CD8-positive, alpha-beta memory T cell (primary cell): ENCODE measurements at regions not wholly inside any gene's neighbourhood (a gene's known extent, or its start where the extent isn't known, plus 50 kb on each side); places are given as distances from the start of the nearest gene placed in this dataset.

Experiments
- CTCF ChIA-PET: fragments of 350-600 bp; sonication (Branson Sonifier 250); formaldehyde crosslinking; loops from one replicate; lab custom pipeline; 2021; ENCODE audit warnings: antibody characterized with exemption; lab: Charles Lee
- POLR2A ChIA-PET: fragments of 350-600 bp; sonication (Branson Sonifier 250); formaldehyde crosslinking; loops from one replicate; lab custom pipeline; 2021; ENCODE audit warnings: antibody characterized with exemption; lab: Charles Lee
- DNase-seq, 5 donors: peaks; one replicate each; pipeline versions ENCODE4 v3.0.0 to v3.0.0-alpha.2; 2020 to 2022; ENCODE audit warnings: mixed read lengths in 1 of 5
- H3K27ac ChIP-seq: one replicate; pipeline ENCODE4 v1.7.0; 2013; ENCODE audit warnings: low read depth, mild to moderate bottlenecking, low read length, moderate library complexity
- H3K27me3 ChIP-seq: 2 replicates; pipeline ENCODE4 v1.7.0; 2013; ENCODE audit warnings: low read length, mild to moderate bottlenecking; ENCODE audit not compliant: insufficient read depth, poor library complexity, severe bottlenecking
- H3K36me3 ChIP-seq: 2 replicates; pipeline ENCODE4 v1.7.0; 2013; ENCODE audit warnings: mild to moderate bottlenecking, low read length, moderate library complexity; ENCODE audit not compliant: insufficient read depth
- H3K4me1 ChIP-seq: 2 replicates; pipeline ENCODE4 v1.7.0; 2013; ENCODE audit warnings: mild to moderate bottlenecking, low read length, moderate library complexity; ENCODE audit not compliant: insufficient read depth
- H3K4me3 ChIP-seq: 2 replicates; pipeline ENCODE4 v1.7.0; 2013; ENCODE audit warnings: mild to moderate bottlenecking, low read length
- H3K9me3 ChIP-seq: 2 replicates; pipeline ENCODE4 v1.7.0; 2013; ENCODE audit warnings: mild to moderate bottlenecking, low read length
- H3K27ac Mint-ChIP-seq, 8 donors: one replicate each; pipeline ENCODE4 v1.8.0; 2020 to 2021; ENCODE audit warnings: mixed read lengths in 8 of 8, mild to moderate bottlenecking in 6 of 8, inconsistent platforms in 3 of 8, moderate library complexity in 3 of 8
- H3K27me3 Mint-ChIP-seq, 2 donors: one replicate each; pipeline ENCODE4 v1.8.0; 2020 to 2021; ENCODE audit warnings: mixed read lengths in 2 of 2, mild to moderate bottlenecking in 1 of 2, moderate library complexity in 1 of 2
- H3K36me3 Mint-ChIP-seq, 3 donors: one replicate each; pipeline ENCODE4 v1.8.0; 2020 to 2021; ENCODE audit warnings: mixed read lengths in 3 of 3, inconsistent platforms in 1 of 3, mild to moderate bottlenecking in 1 of 3
- H3K4me1 Mint-ChIP-seq, 3 donors: one replicate each; pipeline ENCODE4 v1.8.0; 2020 to 2021; ENCODE audit warnings: mixed read lengths in 3 of 3, inconsistent platforms in 1 of 3, mild to moderate bottlenecking in 1 of 3
- H3K4me3 Mint-ChIP-seq, 7 donors: one replicate each; pipeline ENCODE4 v1.8.0; 2020 to 2021; ENCODE audit warnings: mixed read lengths in 7 of 7, mild to moderate bottlenecking in 6 of 7, moderate library complexity in 4 of 7, inconsistent platforms in 2 of 7
- H3K9me3 Mint-ChIP-seq, 5 donors: one replicate each; pipeline ENCODE4 v1.8.0; 2020 to 2022; ENCODE audit warnings: mixed read lengths in 5 of 5, mild to moderate bottlenecking in 3 of 5, moderate library complexity in 2 of 5, inconsistent platforms in 1 of 5

- no peak for DNase-seq
- no peak overlapping the region for H3K27ac ChIP-seq
- peaks cover 0 to 2% of the 10 kb centered on the region in 2 donors for H3K27me3 Mint-ChIP-seq
- H3K27ac Mint-ChIP-seq = no peak overlapping the region
- H3K4me3 ChIP-seq = no peak overlapping the region
- H3K36me3 Mint-ChIP-seq = no peaks in the 10 kb centered on the region
- H3K4me1 Mint-ChIP-seq = no peaks in the 10 kb centered on the region
- ChIA-PET POLR2A (no interaction called here), CTCF (no interaction called here)
- no peaks in the 10 kb centered on the region for H3K27me3 ChIP-seq
- no peaks in the 10 kb centered on the region for H3K36me3 ChIP-seq
- no peak overlapping the region for H3K4me3 Mint-ChIP-seq
- no peaks in the 10 kb centered on the region for H3K9me3 ChIP-seq
- peaks cover 0 to 2% (median 0%) of the 10 kb centered on the region in 5 donors for H3K9me3 Mint-ChIP-seq
- no peaks in the 10 kb centered on the region for H3K4me1 ChIP-seq
Measured at GRCh38 chr15:29596266-29596665, 226.0 kb downstream of the TJP1 start.

GRCh38 chr15:29593629-29594028 lies 228.6 kb downstream of the TJP1 start:
- H3K36me3 Mint-ChIP-seq = no peaks in the 10 kb centered on the region
- Histone ChIP-seq H3K4me3 (no peak overlapping the region), H3K9me3 (no peaks in the 10 kb centered on the region), H3K27me3 (no peaks in the 10 kb centered on the region), H3K36me3 (no peaks in the 10 kb centered on the region), H3K4me1 (no peaks in the 10 kb centered on the region), H3K27ac (no peak overlapping the region)
- no peak overlapping the region for H3K4me3 Mint-ChIP-seq
- ChIA-PET POLR2A (no interaction called here), CTCF (no interaction called here)
- H3K9me3 Mint-ChIP-seq = peaks cover 0 to 2% (median 0%) of the 10 kb centered on the region in 5 donors
- H3K27ac Mint-ChIP-seq = no peak overlapping the region
- H3K27me3 Mint-ChIP-seq = peaks cover 0 to 2% of the 10 kb centered on the region in 2 donors
- H3K4me1 Mint-ChIP-seq = no peaks in the 10 kb centered on the region
- DNase-seq = no peak

- Histone ChIP-seq H3K4me3 (no peak overlapping the region), H3K9me3 (no peaks in the 10 kb centered on the region), H3K27me3 (no peaks in the 10 kb centered on the region), H3K27ac (no peak overlapping the region), H3K36me3 (no peaks in the 10 kb centered on the region), H3K4me1 (no peaks in the 10 kb centered on the region)
- POLR2A ChIA-PET = no interaction called here
- Mint-ChIP-seq H3K4me1 (no peaks in the 10 kb centered on the region), H3K27ac (no peak overlapping the region), H3K27me3 (peaks cover 0 to 2% of the 10 kb centered on the region in 2 donors), H3K36me3 (no peaks in the 10 kb centered on the region), H3K4me3 (no peak overlapping the region), H3K9me3 (peaks cover 0 to 2% (median 0%) of the 10 kb centered on the region in 5 donors)
- DNase-seq = no peak
- CTCF ChIA-PET = no interaction called here
Measured at GRCh38 chr15:29593111-29593510, 229.2 kb downstream of the TJP1 start.

GRCh38 chr15:29590701-29591100 lies 231.6 kb downstream of the TJP1 start:
- Mint-ChIP-seq H3K4me3 (no peak overlapping the region), H3K27ac (no peak overlapping the region), H3K27me3 (no peaks in the 10 kb centered on the region), H3K4me1 (no peaks in the 10 kb centered on the region), H3K36me3 (no peaks in the 10 kb centered on the region), H3K9me3 (peaks cover 0 to 6% (median 0%) of the 10 kb centered on the region in 5 donors)
- Histone ChIP-seq H3K27me3 (no peaks in the 10 kb centered on the region), H3K27ac (no peak overlapping the region), H3K4me1 (no peaks in the 10 kb centered on the region), H3K36me3 (no peaks in the 10 kb centered on the region), H3K4me3 (no peak overlapping the region), H3K9me3 (no peaks in the 10 kb centered on the region)
- CTCF ChIA-PET = no interaction called here
- DNase-seq = no peak
- POLR2A ChIA-PET = no interaction called here

GRCh38 chr15:29589975-29590374 lies 232.3 kb downstream of the TJP1 start:
- CTCF ChIA-PET = no interaction called here
- no peaks in the 10 kb centered on the region for H3K36me3 ChIP-seq
- H3K27me3 Mint-ChIP-seq = peaks cover 0 to 3% of the 10 kb centered on the region in 2 donors
- no peak overlapping the region for H3K27ac Mint-ChIP-seq
- no peaks in the 10 kb centered on the region for H3K36me3 Mint-ChIP-seq
- H3K4me3 ChIP-seq = no peak overlapping the region
- no peak overlapping the region for H3K27ac ChIP-seq
- POLR2A ChIA-PET = no interaction called here
- DNase-seq = no peak
- no peak overlapping the region for H3K4me3 Mint-ChIP-seq
- H3K27me3 ChIP-seq = no peaks in the 10 kb centered on the region
- peaks cover 0 to 6% (median 0%) of the 10 kb centered on the region in 5 donors for H3K9me3 Mint-ChIP-seq
- no peaks in the 10 kb centered on the region for H3K4me1 Mint-ChIP-seq
- H3K4me1 ChIP-seq = no peaks in the 10 kb centered on the region
- no peaks in the 10 kb centered on the region for H3K9me3 ChIP-seq

- Mint-ChIP-seq H3K9me3 (peaks cover 0 to 6% (median 3%) of the 10 kb centered on the region in 5 donors), H3K4me1 (no peaks in the 10 kb centered on the region), H3K27me3 (peaks cover 0 to 3% of the 10 kb centered on the region in 2 donors), H3K36me3 (no peaks in the 10 kb centered on the region), H3K27ac (no peak overlapping the region), H3K4me3 (no peak overlapping the region)
- no peak for DNase-seq
- ChIA-PET CTCF (no interaction called here), POLR2A (no interaction called here)
- Histone ChIP-seq H3K4me1 (no peaks in the 10 kb centered on the region), H3K36me3 (no peaks in the 10 kb centered on the region), H3K27ac (no peak overlapping the region), H3K9me3 (no peaks in the 10 kb centered on the region), H3K4me3 (no peak overlapping the region), H3K27me3 (no peaks in the 10 kb centered on the region)
Measured at GRCh38 chr15:29589416-29589815, 232.9 kb downstream of the TJP1 start.

- no peaks in the 10 kb centered on the region for H3K9me3 ChIP-seq
- H3K27ac Mint-ChIP-seq = no peak overlapping the region
- H3K4me3 Mint-ChIP-seq = no peak overlapping the region
- H3K36me3 ChIP-seq = no peaks in the 10 kb centered on the region
- no peaks in the 10 kb centered on the region for H3K4me1 ChIP-seq
- H3K27me3 Mint-ChIP-seq = peaks cover 30 to 57% of the 10 kb centered on the region in 2 donors
- no peak for DNase-seq
- CTCF ChIA-PET = no interaction called here
- no peak overlapping the region for H3K27ac ChIP-seq
- no peak overlapping the region for H3K4me3 ChIP-seq
- peaks cover 2 to 12% (median 8%) of the 10 kb centered on the region in 3 donors for H3K4me1 Mint-ChIP-seq
- H3K36me3 Mint-ChIP-seq = no peaks in the 10 kb centered on the region
- peaks cover 0 to 17% (median 5%) of the 10 kb centered on the region in 5 donors for H3K9me3 Mint-ChIP-seq
- no peaks in the 10 kb centered on the region for H3K27me3 ChIP-seq
- POLR2A ChIA-PET = no interaction called here
Measured at GRCh38 chr15:29573197-29573838, 248.9 kb downstream of the TJP1 start.

- peaks cover 2 to 12% (median 8%) of the 10 kb centered on the region in 3 donors for H3K4me1 Mint-ChIP-seq
- Histone ChIP-seq H3K4me3 (no peak overlapping the region), H3K27ac (no peak overlapping the region), H3K36me3 (no peaks in the 10 kb centered on the region), H3K27me3 (no peaks in the 10 kb centered on the region), H3K9me3 (no peaks in the 10 kb centered on the region), H3K4me1 (no peaks in the 10 kb centered on the region)
- ChIA-PET CTCF (no interaction called here), POLR2A (no interaction called here)
- no peaks in the 10 kb centered on the region for H3K36me3 Mint-ChIP-seq
- H3K27me3 Mint-ChIP-seq = peaks cover 42 to 71% of the 10 kb centered on the region in 2 donors
- peaks cover 0 to 18% (median 6%) of the 10 kb centered on the region in 5 donors for H3K9me3 Mint-ChIP-seq
- DNase-seq = no peak
- peak overlapping the region in 2 of 7 donors; percentile 20 to 39 for H3K4me3 Mint-ChIP-seq
- no peak overlapping the region for H3K27ac Mint-ChIP-seq
Measured at GRCh38 chr15:29571792-29572431, 250.4 kb downstream of the TJP1 start.
